SK-N-DZ (cell line): ENCODE measurements at regions not wholly inside any gene's neighbourhood (a gene's known extent, or its start where the extent isn't known, plus 50 kb on each side); places are given as distances from the start of the nearest gene placed in this dataset.

ENCODE experiments used
- DNase-seq: peaks from one replicate; pipeline ENCODE4 v3.0.0-alpha.2; 2015; ENCODE audit warnings: low spot score

GRCh38 chr18:2348003-2348402 is 223.3 kb downstream of the METTL4 start:
- no peak for DNase-seq

- no peak for DNase-seq
Observed at GRCh38 chr18:2351126-2351850, 220.0 kb downstream of the METTL4 start.

GRCh38 chr18:2354292-2354691 is 217.0 kb downstream of the METTL4 start:
- no peak for DNase-seq

- DNase-seq = no peak
Observed at GRCh38 chr18:2356906-2357305, 214.4 kb downstream of the METTL4 start.

- DNase-seq = no peak
Observed at GRCh38 chr18:2360861-2361260, 210.4 kb downstream of the METTL4 start.

GRCh38 chr18:2368102-2368501 is 203.2 kb downstream of the METTL4 start:
- no peak for DNase-seq

- no peak for DNase-seq
Observed at GRCh38 chr18:2376707-2377106, 194.6 kb downstream of the METTL4 start.

- no peak for DNase-seq
Observed at GRCh38 chr18:2380101-2380500, 191.2 kb downstream of the METTL4 start.

- DNase-seq = no peak
Observed at GRCh38 chr18:2381539-2381938, 189.8 kb downstream of the METTL4 start.

- DNase-seq = no peak
Observed at GRCh38 chr18:2387588-2387987, 183.7 kb downstream of the METTL4 start.

GRCh38 chr18:2390158-2390557 is 181.1 kb downstream of the METTL4 start:
- DNase-seq = no peak

GRCh38 chr18:2391470-2391869 is 179.8 kb downstream of the METTL4 start:
- no peak for DNase-seq

- DNase-seq = no peak
Observed at GRCh38 chr18:2392446-2392845, 178.9 kb downstream of the METTL4 start.

- DNase-seq = no peak
Observed at GRCh38 chr18:2394684-2395083, 176.6 kb downstream of the METTL4 start.

- no peak for DNase-seq
Observed at GRCh38 chr18:2395427-2396161, 175.7 kb downstream of the METTL4 start.

GRCh38 chr18:2396162-2396505 is 175.2 kb downstream of the METTL4 start:
- DNase-seq = no peak

GRCh38 chr18:2400701-2401196 is 170.6 kb downstream of the METTL4 start:
- no peak for DNase-seq

GRCh38 chr18:2402084-2402483 is 169.2 kb downstream of the METTL4 start:
- no peak for DNase-seq

GRCh38 chr18:2406544-2406943 is 164.8 kb downstream of the METTL4 start:
- DNase-seq = no peak

GRCh38 chr18:2407961-2408360 is 163.3 kb downstream of the METTL4 start:
- no peak for DNase-seq

GRCh38 chr18:2409906-2410305 is 161.4 kb downstream of the METTL4 start:
- no peak for DNase-seq

- DNase-seq = no peak
Observed at GRCh38 chr18:2410688-2411087, 160.6 kb downstream of the METTL4 start.

GRCh38 chr18:2411381-2411960 is 159.8 kb downstream of the METTL4 start:
- DNase-seq = no peak
